ENCODE measurements at regions not wholly inside any gene's neighbourhood (a gene's known extent, or its start where the extent isn't known, plus 50 kb on each side); places are given as distances from the start of the nearest gene placed in this dataset.
"Not testable (repeated sequence)": the region's sequence is repeated elsewhere in the genome, so short reads cannot be mapped to it uniquely, and the experiment has no call there.

DNA sequence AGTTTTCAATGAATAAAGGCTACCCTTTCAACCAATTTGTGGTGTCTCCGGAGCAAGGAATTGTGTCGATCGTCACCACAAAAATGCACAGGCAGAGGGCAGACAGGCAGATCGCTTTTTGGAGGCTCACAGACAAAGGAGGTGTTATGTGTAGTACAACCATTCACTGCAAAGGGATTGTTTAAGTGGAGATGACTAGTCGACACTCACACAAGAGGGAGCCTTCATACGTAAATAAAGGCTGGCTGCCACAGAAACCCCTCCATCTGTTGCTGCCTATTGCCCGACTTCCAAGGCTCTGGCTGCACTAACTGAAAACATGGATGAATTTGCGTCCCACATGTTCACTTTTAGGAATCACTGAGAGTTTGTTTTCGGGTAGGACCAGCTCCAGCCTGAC, 281.1 kb downstream of the NKX6-1 start:
- DNase-seq: peak; percentile 76

GRCh38 chr4:84215217-84215616, 283.9 kb downstream of the NKX6-1 start:
- DNase-seq: no peak

GRCh38 chr4:84206226-84206625, 292.9 kb downstream of the NKX6-1 start:
- not testable (repeated sequence) for DNase-seq

DNA sequence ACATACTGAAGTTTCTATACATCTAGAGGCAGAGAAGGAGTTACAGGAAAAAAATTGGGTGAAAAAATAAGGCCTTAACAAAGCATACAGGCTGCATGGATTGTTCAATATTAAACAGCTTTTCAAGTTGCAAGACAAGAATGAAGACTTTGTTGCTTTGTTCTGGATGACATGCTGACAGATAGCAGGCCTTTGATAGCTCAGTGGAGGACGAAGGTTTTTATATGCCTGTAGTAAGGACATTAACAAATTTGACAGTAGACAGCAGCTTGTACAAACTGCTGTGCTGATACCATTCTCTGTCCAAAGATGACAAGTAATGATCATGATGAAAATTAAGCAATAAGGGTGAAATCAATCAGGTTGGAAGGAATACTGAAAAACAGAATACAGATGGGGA, 309.9 kb downstream of the NKX6-1 start:
- DNase-seq: no peak

- DNase-seq: no peak
Measured at GRCh38 chr4:84179409-84179808, 319.7 kb downstream of the NKX6-1 start.

GRCh38 chr4:84177831-84178542, 321.1 kb downstream of the NKX6-1 start:
- no peak for DNase-seq

GRCh38 chr4:84176016-84176415, 323.1 kb downstream of the NKX6-1 start:
- DNase-seq: no peak

DNA sequence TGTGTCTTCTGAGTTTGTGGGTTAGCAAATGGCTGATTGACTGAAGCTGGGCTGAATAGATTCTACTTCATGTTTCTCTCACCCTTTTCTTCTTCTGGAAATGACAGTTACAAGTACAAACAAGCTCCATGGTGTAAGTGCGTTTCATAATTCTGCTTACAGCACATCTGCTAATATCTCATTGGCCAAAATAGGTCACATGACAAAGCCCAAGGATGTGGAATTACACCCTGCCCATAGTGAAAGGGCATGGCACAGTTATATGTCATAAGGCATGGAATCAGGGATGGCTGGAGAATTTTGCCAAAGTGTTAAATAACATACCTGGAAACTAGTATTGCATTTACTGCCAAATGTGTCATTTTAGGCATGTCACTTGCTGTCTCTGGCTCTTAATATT, 327.2 kb downstream of the NKX6-1 start:
- no peak for DNase-seq

DNA sequence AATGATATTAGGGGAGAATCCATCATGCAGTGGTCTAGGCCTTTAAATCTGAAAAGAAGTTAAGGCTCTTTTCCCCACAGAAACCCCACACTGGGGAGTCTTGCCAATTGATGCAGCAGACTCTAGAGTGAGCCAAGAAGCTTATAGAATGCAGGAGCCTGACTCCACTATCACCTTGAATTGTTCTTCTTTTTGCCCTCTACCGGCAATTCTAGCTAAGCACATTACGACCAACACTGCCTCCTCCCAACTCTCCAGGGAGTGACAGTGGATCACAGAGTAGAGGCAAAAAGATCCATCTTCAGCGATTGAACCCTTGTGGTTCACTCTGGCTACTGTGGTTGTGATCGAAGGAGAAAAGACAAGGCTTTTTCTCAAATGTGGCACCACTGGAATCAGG, 331.5 kb downstream of the NKX6-1 start:
- DNase-seq: no peak

DNA sequence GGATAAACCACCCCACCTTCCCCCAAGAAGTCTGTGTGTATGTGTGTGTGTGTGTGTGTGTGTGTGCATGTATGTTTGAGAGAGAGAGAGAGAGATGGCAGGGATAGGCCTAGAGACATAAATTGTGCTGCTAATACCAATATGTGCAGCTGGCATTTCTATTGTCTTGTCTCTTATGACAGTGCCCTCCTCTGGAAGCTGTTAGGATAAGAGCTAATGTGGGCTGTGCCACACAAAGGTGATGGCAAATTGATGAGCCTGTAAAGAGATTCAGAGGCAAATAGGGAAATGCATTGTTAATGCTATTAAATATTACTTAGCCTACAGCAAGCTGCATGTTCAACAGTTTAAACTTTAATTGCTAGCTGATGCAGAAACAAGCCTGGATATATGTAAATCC, 332.0 kb downstream of the NKX6-1 start:
- peak; percentile 12 for DNase-seq

DNA sequence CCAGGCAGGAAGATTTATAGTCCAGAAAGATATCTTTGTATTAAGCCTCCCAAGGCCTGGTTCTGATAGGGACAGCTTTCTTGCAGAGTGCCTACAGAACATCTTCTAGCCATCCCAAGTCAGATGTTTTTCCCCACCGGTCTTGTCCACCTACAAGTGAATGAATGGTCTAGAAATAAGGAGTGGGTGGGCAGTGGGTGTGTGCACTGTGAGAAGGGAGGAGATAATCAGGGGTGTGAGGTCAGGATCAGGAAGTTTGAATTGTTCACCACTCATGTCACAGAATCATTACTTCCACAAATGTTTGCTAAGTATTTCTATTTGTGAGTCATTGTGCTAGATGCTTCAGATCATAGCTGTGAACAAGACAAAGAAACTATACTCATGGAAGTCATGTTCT, 332.6 kb downstream of the NKX6-1 start:
- DNase-seq: no peak

- no peak for DNase-seq
Measured at GRCh38 chr4:84164201-84164600, 334.9 kb downstream of the NKX6-1 start.

DNA sequence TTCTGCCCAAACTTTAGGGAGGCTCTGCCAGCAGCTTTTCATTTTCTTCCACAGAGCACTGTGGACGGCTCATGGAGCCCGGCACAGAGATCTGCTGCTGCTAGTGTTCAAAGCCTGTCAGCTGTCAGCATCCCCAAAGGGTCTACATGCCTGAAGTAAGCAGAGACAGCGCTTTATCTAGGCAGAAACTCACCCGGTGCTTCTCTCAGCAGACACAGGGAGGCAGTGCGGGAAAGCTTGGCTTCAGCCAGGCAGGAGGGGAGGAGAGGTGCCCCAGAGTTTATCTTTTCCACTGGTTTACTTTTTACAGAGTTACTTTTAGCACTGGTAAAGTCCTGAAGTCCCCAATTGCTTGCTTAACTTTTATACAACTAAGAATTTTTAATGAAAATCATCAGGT, 339.3 kb downstream of the NKX6-1 start:
- no peak for DNase-seq

DNA sequence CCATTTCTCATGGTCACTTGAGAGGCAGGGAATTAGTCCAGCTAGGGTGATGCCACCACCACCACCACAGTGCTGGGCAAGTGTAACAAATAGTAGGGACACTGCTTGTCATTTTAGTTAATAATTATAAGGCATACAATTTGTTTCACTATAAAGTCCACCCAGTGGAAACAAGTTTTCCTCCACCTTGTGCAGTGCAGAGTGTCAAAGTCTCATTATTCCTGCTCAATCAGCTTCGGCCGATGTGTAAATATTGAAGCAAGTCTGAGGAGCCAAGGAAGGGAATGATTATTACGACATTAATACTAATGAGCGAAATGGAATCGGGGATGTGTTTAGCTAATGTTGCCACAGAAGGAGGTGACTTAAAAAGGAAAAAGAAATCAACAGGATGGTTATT, 340.4 kb downstream of the NKX6-1 start:
- no peak for DNase-seq

GRCh38 chr4:84151574-84151973, 347.5 kb downstream of the NKX6-1 start:
- peak; percentile 52 for DNase-seq

- no peak for DNase-seq
Measured at GRCh38 chr4:84150177-84150576, 348.9 kb downstream of the NKX6-1 start.

- no peak for DNase-seq
Measured at GRCh38 chr4:84147831-84148230, 351.3 kb downstream of the NKX6-1 start.

DNA sequence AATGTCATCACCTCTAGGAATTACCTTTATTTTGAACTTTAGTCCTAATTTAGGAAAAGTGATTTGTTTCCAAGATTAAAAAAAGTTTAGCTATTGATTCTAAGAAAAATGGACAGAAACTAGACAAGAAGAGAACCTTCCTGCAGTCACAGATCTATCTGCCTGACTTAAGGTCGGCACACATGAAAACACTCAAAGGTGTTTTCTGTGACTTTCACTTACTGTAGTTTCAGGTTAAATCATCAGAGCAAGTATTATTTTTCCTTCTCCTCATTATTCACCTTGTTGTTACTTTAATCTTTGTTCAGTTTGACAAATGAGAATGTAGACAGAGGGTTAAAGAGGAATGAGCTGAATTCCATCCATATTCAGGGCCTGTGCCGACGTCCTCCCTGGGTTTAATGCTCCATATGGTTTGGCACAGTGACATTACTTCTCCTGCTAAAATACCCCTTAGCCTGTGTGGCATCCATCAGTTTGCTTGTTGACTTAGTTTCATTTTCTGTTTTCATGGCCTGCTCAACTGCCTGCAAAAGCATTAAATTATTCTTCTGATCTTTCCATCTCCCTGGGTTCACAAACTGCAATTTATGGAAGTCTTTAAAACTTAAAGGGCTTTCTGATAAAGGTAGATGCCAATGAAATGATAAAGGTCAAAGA, 352.7 kb downstream of the NKX6-1 start:
- DNase-seq: peak; percentile 34

GRCh38 chr4:84145176-84145575, 353.9 kb downstream of the NKX6-1 start:
- no peak for DNase-seq

- DNase-seq: not testable (repeated sequence)
Measured at GRCh38 chr4:84126911-84127310, 372.2 kb downstream of the NKX6-1 start.

- no peak for DNase-seq
Measured at GRCh38 chr4:84126061-84126787, 372.9 kb downstream of the NKX6-1 start.

DNA sequence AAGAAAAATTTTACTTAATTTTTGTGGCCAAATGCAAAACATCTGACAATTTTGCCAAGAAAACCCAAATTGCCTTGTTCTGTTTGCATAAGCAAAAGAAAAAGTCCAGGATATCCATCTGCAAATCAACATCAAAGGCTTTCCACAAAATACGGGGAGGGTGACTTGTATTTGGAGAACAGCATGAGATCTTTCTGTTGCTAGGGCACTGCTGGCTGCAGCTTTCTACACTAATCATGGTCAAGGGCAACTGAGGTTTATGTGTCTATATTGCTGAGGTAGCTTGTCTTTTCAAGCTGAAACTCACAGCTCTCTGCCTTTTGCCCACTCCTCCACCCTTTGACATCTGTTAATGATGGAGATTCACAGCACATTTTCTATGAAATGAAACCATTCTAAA, 389.1 kb downstream of the NKX6-1 start:
- peak; percentile 7 for DNase-seq

DNA sequence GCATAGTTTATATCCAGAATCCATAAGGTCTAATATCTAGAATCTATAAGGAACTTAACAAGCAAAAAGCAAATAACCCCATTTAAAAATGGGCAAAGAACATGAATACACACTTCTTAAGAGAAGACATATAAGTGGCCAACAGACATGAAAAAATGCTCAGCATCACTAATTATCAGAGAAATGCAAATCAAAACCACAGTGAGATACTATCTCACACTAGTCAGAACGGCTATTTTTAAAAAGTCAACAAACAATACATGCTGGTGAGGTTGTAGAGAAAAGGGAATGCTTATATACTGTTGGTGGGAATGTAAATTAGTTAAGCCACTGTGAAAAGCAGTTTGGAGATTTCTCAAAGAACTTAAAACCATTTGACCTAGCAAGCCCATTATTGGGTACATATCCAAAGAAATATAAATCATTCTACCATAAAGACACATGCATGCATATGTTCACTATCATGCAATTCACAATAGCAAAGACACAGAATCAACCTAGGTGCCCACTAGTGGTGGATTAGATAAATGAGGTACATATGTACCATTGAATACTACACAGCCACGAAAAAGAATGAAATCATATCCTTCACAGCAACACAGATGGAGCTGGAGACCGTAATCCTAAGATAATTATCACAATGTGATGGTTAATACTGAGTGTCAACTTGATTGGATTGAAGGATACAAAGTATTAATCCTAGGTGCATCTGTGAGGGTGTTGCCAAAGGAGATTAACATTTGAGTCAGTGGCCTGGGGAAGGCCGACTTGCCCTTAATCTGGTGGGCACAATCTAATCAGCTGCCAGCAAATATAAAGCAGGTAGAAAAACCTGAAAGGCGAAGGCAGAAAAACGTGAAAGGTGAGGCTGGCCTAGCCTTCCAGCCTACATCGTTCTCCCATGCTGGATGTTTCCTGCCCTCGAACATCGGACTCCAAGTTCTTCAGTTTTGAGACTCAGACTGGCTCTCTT, 397.2 kb downstream of the NKX6-1 start:
- DNase-seq: not testable (repeated sequence)
